MM.1S (cell line): ENCODE measurements at regions not wholly inside any gene's neighbourhood (a gene's known extent, or its start where the extent isn't known, plus 50 kb on each side); places are given as distances from the start of the nearest gene placed in this dataset.

Experiments
- DNase-seq: peaks from one replicate; pipeline ENCODE4 v3.0.0-alpha.2; 2015
- H2AFZ ChIP-seq: fragments of 300-600 bp; sonication (generic); 2 replicates; pipeline ENCODE4 v1.6.0; 2016; ENCODE audit warnings: antibody characterized with exemption, low read length
- H3F3A ChIP-seq: fragments of 300-600 bp; sonication (generic); 2 replicates; pipeline ENCODE4 v1.6.1; 2016; ENCODE audit warnings: mild to moderate bottlenecking, antibody characterized with exemption, low read length, moderate library complexity, mixed read lengths; ENCODE audit not compliant: insufficient read depth
- H3K27ac ChIP-seq: fragments of 300-600 bp; sonication (generic); 2 replicates; pipeline ENCODE4 v1.5.1; 2016; ENCODE audit warnings: mild to moderate bottlenecking, low read length
- H3K27me3 ChIP-seq: fragments of 300-600 bp; sonication (generic); replicated peaks from 2 replicates; pipeline ENCODE4 v1.6.0; 2016; ENCODE audit warnings: low read length; ENCODE audit not compliant: insufficient read depth
- H3K36me3 ChIP-seq: fragments of 300-600 bp; sonication (generic); replicated peaks from 2 replicates; pipeline ENCODE4 v1.6.1; 2016; ENCODE audit warnings: mild to moderate bottlenecking, low read length, mixed read lengths; ENCODE audit not compliant: insufficient read depth
- H3K4me1 ChIP-seq: fragments of 300-600 bp; sonication (generic); 2 replicates; pipeline ENCODE4 v1.6.1; 2016; ENCODE audit warnings: low read length, mixed read lengths
- H3K4me2 ChIP-seq: fragments of 300-600 bp; sonication (generic); 2 replicates; pipeline ENCODE4 v1.6.0; 2016; ENCODE audit warnings: low read depth, low read length
- H3K4me3 ChIP-seq: fragments of 300-600 bp; sonication (generic); 2 replicates; pipeline ENCODE4 v1.5.1; 2016; ENCODE audit warnings: low read length, mixed read lengths
- H3K79me2 ChIP-seq: fragments of 300-600 bp; sonication (generic); 2 replicates; pipeline ENCODE4 v1.6.1; 2016; ENCODE audit warnings: mixed run types, low read length, mixed read lengths
- H3K9ac ChIP-seq: fragments of 300-600 bp; sonication (generic); 2 replicates; pipeline ENCODE4 v1.6.1; 2016; ENCODE audit warnings: low read length, mixed read lengths
- H3K9me2 ChIP-seq: fragments of 300-600 bp; sonication (generic); replicated peaks from 2 replicates; pipeline ENCODE4 v1.6.1; 2016; ENCODE audit warnings: mild to moderate bottlenecking, low read length, mixed read lengths; ENCODE audit not compliant: insufficient read depth
- H3K9me3 ChIP-seq: fragments of 300-600 bp; sonication (generic); replicated peaks from 2 replicates; pipeline ENCODE4 v1.6.1; 2016; ENCODE audit warnings: mild to moderate bottlenecking, low read length, mixed read lengths; ENCODE audit not compliant: insufficient read depth
- H4K20me1 ChIP-seq: fragments of 300-600 bp; sonication (generic); 2 replicates; pipeline ENCODE4 v1.6.1; 2016; ENCODE audit warnings: mild to moderate bottlenecking, low read length, moderate library complexity, mixed read lengths; ENCODE audit not compliant: insufficient read depth
- CTCF ChIP-seq: fragments of 300-600 bp; sonication (generic); IDR thresholded peaks from 2 replicates; pipeline ENCODE4 v1.5.1; 2016; ENCODE audit warnings: antibody characterized with exemption, low read length, mixed read lengths
- EZH2 ChIP-seq: fragments of 300-600 bp; sonication (generic); optimal IDR thresholded peaks from 2 replicates; pipeline ENCODE3; 2017; ENCODE audit warnings: low read depth, mild to moderate bottlenecking, antibody characterized with exemption, low read length, mixed read lengths
- EZH2phosphoT487 ChIP-seq: fragments of 300-600 bp; sonication (generic); IDR thresholded peaks from 2 replicates; pipeline ENCODE4 v1.6.1; 2018; ENCODE audit warnings: antibody characterized with exemption, low read length

DNA sequence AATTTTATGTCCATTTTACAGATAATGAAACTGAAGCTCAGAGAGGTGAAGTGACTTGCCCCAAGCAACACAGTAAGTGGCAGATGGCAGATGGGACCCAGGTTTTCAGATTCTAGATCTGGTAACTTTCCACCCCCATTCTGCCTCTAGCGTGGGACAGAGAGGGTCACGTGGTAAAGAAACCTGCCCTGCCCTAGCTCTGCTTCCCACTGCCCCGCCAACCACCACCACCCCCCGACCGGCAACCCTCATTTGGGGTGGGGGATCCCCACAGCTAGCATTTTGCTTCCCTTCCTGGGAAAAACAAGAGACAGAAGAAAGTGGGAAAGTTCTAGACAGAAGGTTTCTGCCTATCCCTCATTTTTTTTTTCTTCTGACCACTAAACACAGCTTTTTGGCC, 172.5 kb downstream of the ACTL7B start:
- Histone ChIP-seq H3K9ac (no peak overlapping the region), H3K4me3 (no peak overlapping the region), H3K9me3 (no peaks in the 10 kb centered on the region), H3F3A (no peaks in the 10 kb centered on the region), H3K36me3 (no peaks in the 10 kb centered on the region), H3K27me3 (no peaks in the 10 kb centered on the region), H3K9me2 (no peaks in the 10 kb centered on the region), H4K20me1 (no peaks in the 10 kb centered on the region), H3K4me2 (no peak overlapping the region), H3K79me2 (no peaks in the 10 kb centered on the region), H3K4me1 (no peaks in the 10 kb centered on the region), H3K27ac (no peak overlapping the region), H2AFZ (no peak overlapping the region)
- TF ChIP-seq EZH2 (no peak), CTCF (no peak), EZH2phosphoT487 (no peak)
- no peak for DNase-seq

DNA sequence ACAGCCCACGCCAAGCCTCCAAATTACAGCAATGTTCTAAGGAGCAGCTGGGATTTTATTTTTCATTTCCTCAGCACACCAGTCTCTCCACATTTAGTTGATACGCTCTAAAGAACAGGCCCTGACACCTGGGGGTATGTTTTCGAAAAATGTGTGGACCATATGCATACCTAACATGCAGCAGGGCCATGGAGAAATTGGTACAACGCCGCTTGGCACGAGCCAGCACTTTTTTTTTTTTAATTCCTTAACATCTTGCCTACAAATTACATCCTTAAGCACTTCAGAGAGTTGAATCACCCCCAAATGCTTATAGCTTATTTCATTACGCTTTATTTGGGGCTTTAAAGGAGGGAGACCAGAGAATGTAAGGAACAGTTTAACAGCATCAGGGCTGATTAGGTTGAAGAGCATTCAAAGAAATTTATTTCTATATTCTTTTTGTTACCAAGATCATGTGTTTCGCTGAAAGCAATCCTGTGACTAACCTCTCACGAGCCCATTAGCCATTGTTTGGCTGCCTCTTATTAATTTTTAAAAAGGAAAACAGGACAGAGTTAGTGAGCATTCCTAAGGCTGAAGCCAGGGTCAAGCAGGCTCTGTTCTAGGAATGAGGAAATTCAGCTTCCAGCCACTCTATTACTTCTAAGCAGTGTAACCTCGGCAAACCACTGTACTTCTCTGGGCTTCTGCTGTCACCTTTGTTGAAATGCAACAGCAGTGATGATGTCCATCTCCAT, 173.8 kb downstream of the ACTL7B start:
- Histone ChIP-seq H3K4me2 (no peak overlapping the region), H3K9me2 (no peaks in the 10 kb centered on the region), H3K27me3 (no peaks in the 10 kb centered on the region), H3K4me3 (no peak overlapping the region), H3K79me2 (no peaks in the 10 kb centered on the region), H3K4me1 (no peaks in the 10 kb centered on the region), H3F3A (no peaks in the 10 kb centered on the region), H3K9ac (no peak overlapping the region), H4K20me1 (no peaks in the 10 kb centered on the region), H3K27ac (no peak overlapping the region), H3K36me3 (no peaks in the 10 kb centered on the region), H3K9me3 (no peaks in the 10 kb centered on the region), H2AFZ (no peak overlapping the region)
- DNase-seq: no peak
- no peak for TF ChIP-seq CTCF
- no peak for TF ChIP-seq EZH2phosphoT487
- TF ChIP-seq EZH2: no peak

DNA sequence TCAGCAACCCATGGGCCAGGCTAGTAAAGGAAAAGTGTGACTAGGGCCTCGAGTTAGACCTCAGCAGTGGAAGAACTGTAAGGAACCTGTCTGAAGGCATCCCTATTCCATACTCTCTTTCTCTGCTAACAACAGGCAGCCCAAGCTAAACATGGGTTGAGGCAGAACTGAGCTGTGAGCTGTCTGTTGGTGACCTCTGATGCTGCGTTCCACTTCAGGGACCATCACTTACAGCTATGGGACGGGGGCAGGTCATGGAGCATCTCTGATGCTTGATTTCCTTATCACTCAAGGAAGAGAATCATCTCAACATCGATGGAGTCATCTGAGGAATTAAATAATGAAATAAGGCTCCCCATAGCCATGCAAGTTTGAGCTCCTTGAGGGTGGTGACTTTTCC, 174.8 kb downstream of the ACTL7B start:
- no peaks in the 10 kb centered on the region for H3K79me2 ChIP-seq
- DNase-seq: no peak
- no peak for TF ChIP-seq CTCF
- no peak for TF ChIP-seq EZH2
- no peak for TF ChIP-seq EZH2phosphoT487

More for the DNA sequence above, 174.8 kb downstream of the ACTL7B start:
- Histone ChIP-seq H3K9ac (no peak overlapping the region), H3K4me2 (no peak overlapping the region), H3K9me2 (no peaks in the 10 kb centered on the region), H3K9me3 (no peaks in the 10 kb centered on the region), H3K27ac (no peak overlapping the region), H3K27me3 (no peaks in the 10 kb centered on the region), H4K20me1 (no peaks in the 10 kb centered on the region), H2AFZ (no peak overlapping the region), H3K4me1 (no peaks in the 10 kb centered on the region), H3K4me3 (no peak overlapping the region), H3K36me3 (no peaks in the 10 kb centered on the region), H3F3A (no peaks in the 10 kb centered on the region)
